GM21576 (cell line): ENCODE measurements at regions not wholly inside any gene's neighbourhood (a gene's known extent, or its start where the extent isn't known, plus 50 kb on each side); places are given as distances from the start of the nearest gene placed in this dataset.

Experiments used
- ATAC-seq: cut with Tn5 transposase; IDR thresholded peaks from one replicate; pipeline ENCODE4 v1.9.1; 2021; ENCODE audit warnings: mild to moderate bottlenecking, moderate library complexity; ENCODE audit not compliant: unreplicated experiment

DNA sequence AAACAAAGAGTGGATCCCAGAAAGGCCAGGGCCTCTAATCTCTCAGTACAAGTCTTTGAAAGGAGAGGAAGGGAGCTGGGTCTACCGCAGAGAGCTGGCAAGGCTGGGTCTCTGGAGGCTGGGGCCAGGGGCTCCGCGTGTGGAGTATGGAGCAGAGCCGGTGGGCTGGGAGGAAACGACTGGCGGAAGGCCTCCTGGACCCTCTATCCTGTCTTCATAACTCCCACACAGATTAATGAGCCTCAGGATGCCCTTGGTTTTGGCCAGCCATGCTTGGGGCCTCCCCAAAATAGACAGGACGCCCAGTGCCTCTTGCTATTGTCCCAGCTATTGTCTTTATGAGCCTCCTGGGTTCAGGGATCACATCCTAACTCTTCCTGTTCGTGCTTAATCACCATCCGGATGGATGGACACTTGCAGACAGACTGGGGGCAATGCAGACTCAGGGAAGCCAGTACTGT lies 306.4 kb downstream of the DHX35 start:
- no peak for ATAC-seq

DNA sequence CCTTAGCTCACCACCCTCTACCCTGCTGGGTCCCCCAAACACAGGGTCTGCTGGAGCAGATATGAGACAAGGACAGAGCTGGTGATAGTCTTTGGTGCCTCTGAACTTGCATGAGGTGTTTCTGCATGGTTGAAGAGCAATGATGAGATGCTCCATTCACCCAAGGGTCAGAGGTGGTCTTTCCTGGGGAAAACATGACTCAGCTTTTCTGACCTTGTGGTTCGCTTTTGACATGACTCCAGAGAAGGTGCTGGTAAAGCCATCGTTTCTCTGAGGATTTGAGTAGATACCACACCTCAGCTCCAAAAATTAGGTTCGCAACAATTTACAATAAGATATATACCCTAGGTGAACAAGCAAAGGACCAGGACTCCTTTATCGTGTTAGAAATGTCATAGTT lies 304.8 kb downstream of the DHX35 start:
- no peak for ATAC-seq

GRCh38 chr20:39264506-39265172 lies 302.5 kb downstream of the DHX35 start:
- ATAC-seq, result no peak

- no peak for ATAC-seq
Measured at GRCh38 chr20:39263076-39263475, 300.9 kb downstream of the DHX35 start.

GRCh38 chr20:39259808-39260207 lies 297.7 kb downstream of the DHX35 start:
- no peak for ATAC-seq

- no peak for ATAC-seq
Measured at GRCh38 chr20:39259010-39259803, 297.1 kb downstream of the DHX35 start.

DNA sequence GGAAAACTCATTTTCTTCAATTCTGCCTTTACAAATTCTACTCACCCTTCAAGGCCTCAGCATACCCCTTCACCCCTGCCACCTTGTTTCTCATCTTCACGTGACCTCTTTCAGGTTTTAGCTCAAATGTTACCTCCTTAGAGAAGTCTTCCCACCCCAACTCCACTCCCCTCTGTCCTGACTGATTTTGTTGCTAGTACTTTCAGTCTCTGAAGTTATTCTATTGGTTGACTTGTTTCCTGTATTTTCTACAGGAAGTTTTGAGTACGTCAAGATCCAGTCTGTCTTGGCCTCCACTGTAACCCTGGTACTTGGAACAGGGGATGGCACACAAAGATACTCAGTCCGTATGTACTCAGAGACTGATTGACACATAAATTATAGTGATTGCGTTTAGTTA lies 296.1 kb downstream of the DHX35 start:
- no peak for ATAC-seq

DNA sequence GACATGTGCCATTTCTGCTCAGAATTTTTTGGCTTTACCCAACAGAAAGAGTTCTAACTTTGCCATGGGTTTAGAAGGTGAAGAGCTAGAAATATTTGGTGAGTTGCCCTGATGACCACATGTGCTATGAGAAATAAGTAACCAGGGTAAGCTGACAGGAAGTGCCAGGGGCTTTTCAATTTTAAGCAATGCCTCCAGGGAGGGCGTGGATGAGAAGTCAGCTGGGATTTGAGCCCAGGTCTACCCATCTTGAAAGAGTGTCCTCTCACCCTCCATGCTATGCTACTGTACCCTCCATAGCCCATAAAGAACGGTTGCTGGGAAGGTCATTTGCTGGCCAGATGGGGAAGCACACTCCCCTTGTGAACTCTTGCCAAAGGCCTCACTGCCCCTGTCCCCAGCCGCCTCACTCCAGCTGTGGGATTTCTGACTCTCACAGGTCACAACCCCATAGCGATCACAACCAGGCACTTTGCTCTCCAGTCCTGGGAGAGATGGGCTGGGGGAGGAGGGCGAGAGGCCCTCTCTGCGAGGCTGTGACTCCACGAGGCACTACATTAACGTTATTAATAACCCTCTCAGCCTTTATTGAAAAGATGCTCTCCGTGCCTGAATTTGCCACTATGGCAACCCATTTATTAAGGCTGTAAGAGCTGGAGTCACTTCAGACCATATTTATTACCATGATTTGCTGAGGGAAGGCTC lies 291.1 kb downstream of the DHX35 start:
- ATAC-seq, result no peak

DNA sequence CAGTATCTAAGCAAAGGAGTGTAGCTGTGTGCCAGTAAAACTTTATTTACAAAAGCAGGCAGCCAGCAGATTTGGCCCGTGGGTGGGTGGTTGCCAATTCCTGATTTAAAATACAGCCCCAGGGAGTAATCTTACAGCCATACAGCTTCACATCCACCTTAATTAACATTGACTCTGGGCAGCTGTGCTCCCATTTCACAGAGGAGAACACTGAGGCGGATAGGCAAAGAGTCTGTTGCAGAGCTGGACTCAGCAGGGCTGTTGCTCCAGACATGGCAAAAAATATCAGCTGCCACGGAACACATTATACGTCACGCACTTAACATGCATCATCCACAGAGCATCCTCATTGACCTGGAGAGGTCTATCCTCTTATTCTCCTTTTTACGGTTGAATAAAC lies 289.9 kb downstream of the DHX35 start:
- ATAC-seq, result no peak

- ATAC-seq, result no peak
Measured at GRCh38 chr20:39249798-39250197, 287.7 kb downstream of the DHX35 start.

DNA sequence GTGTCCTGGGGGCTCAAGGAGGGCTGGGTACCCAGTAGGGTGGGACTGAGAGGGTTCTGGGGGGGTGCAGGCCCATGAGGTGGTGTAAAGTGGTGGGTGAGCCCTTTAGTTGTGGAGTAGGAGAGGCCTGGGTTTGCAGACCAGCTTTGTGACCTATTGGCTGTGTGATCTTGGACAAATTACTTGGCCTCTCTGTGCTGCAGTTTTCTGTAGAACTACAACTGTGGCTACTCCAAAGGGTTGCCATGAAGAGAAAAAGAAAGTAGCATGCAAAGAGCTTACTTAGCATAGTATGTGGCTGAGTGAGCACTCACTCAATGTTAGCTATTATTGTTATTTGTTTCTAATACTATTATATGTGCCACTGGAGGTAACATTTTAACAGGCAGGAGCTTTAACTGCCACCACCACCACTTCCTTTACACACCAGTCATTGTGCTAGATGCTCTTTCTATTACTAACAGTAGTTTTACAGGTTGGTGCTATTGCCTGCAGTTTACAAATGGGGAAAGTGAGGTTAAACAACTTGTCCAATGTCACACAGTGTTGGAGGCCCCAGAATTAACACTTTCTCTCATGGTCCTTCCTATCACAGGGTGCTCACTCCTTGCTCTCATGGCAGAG lies 286.8 kb downstream of the DHX35 start:
- ATAC-seq, result no peak

- ATAC-seq, result no peak
Measured at GRCh38 chr20:39248171-39248861, 286.2 kb downstream of the DHX35 start.

GRCh38 chr20:39246436-39246835 lies 284.3 kb downstream of the DHX35 start:
- no peak for ATAC-seq

DNA sequence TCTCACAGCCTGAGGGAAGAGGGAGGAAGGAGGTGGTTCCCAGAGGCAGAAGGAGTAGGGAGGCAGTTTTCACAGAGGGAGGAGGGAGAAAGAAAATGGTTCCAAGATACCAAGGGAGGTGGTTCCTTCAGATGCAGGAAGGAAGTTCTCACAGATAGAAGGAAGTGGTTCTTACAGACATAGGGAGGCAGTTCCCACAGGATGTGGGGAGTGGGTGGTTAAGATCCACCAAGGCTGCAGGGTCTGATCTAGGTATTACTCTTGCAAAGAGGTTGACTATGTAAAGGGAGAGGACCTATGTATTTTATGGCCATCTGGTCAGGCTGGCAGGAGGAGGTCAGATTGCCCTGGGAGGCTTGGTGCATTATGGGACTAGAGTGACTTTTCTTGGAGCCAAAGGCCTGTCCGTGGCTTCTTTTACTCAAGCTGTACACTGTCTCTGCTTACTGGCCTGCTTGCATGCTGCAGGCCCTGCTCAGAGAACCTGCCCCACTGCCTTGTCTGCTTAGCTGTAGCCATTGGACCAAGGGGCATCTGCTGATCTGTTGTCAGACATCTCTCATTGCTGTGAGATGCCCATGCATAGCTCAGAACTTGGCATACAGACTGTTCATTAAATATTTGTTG lies 283.7 kb downstream of the DHX35 start:
- ATAC-seq, result no peak

DNA sequence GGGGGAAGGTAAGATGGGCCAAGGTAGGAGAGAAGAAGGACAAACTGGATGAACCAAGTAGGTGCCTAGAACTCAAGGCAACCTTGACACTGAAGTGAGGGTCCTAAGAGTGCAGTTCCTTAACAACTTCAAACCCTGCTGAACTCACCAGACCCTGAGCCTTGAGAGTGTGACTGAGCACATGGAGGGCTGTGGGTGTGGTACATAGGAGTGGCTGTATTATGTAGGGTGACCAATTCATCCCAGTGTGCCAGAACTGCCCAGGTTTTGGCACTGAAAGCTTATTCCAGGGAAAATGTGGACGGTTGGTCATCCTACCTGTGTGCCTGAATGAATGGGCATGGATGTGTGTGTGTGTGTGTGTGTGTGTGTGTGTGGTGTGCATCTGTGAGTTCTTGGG lies 281.8 kb downstream of the DHX35 start:
- no peak for ATAC-seq

DNA sequence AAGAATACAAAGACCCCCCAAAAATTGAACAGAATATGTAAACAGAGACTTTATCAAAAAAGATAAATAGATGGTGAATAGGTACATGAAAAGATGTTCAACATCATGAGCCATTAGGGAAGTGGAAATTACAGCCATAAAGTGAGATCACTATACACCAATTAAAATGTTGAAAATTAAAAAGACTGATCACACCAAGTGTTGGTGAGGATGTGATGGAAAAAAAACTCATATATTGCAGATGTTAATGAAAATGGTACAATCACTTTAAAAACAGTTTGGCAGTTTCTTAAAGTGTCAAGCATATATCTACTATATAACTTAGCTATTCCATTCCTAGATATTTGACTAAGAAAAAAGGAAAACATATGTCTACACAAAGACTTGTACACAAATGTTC lies 280.5 kb downstream of the DHX35 start:
- no peak for ATAC-seq

- no peak for ATAC-seq
Measured at GRCh38 chr20:39234520-39235095, 272.5 kb downstream of the DHX35 start.

GRCh38 chr20:39233755-39234154 lies 271.6 kb downstream of the DHX35 start:
- no peak for ATAC-seq

DNA sequence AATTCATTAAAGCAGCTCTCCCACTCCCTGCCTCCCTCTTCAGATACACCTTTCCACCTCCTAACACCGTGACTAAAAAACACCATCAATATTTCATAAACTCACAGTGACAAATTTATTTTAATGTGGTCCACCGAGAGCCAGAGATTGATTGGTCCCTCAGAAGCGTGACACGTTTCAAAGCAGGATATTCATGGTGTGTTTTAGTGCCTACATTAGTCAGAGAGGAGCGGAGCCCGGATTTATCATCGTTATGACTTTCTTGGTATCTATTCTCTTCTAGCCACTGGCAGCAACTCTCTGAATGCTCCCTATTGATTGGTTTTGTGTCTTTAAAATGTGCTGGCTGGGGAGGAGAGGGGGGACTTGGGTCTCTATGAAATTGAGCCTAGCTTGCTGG lies 265.3 kb downstream of the DHX35 start:
- no peak for ATAC-seq

GRCh38 chr20:39225978-39226377 lies 263.8 kb downstream of the DHX35 start:
- ATAC-seq, result no peak
